KMS-11 (cell line): ENCODE measurements at regions not wholly inside any gene's neighbourhood (a gene's known extent, or its start where the extent isn't known, plus 50 kb on each side); places are given as distances from the start of the nearest gene placed in this dataset.

Source experiments
- H2AFZ ChIP-seq: fragments of 200-600 bp; sonication (generic); 2 replicates; pipeline ENCODE4 v1.6.1; 2016; ENCODE audit warnings: antibody characterized with exemption, mixed run types, low read depth
- H3K27ac ChIP-seq: fragments of 200-600 bp; sonication (generic); 2 replicates; pipeline ENCODE4 v1.6.1; 2016; ENCODE audit warnings: mild to moderate bottlenecking, mixed run types
- H3K27me3 ChIP-seq: fragments of 200-600 bp; sonication (generic); 2 replicates; pipeline ENCODE4 v1.6.1; 2017; ENCODE audit warnings: mild to moderate bottlenecking, low read depth, mixed run types, moderate library complexity; ENCODE audit not compliant: insufficient read depth
- H3K36me3 ChIP-seq: fragments of 200-600 bp; sonication (generic); 2 replicates; pipeline ENCODE4 v1.6.1; 2017; ENCODE audit warnings: mild to moderate bottlenecking, mixed run types; ENCODE audit not compliant: insufficient read depth
- H3K4me1 ChIP-seq: fragments of 200-600 bp; sonication (generic); 2 replicates; pipeline ENCODE4 v1.6.1; 2016; ENCODE audit warnings: mild to moderate bottlenecking, low read depth, mixed run types; ENCODE audit not compliant: poor library complexity, severe bottlenecking
- H3K4me2 ChIP-seq: fragments of 200-600 bp; sonication (generic); 2 replicates; pipeline ENCODE4 v1.7.0; 2016; ENCODE audit warnings: mild to moderate bottlenecking, mixed run types
- H3K4me3 ChIP-seq: fragments of 200-600 bp; sonication (generic); IDR thresholded peaks from 2 replicates; pipeline ENCODE4 v1.6.1; 2017; ENCODE audit warnings: low read depth, low read length, mixed read lengths; ENCODE audit not compliant: insufficient read depth
- H3K79me2 ChIP-seq: fragments of 200-600 bp; sonication (generic); 2 replicates; pipeline ENCODE4 v1.6.1; 2016; ENCODE audit warnings: low read depth, mixed run types; ENCODE audit not compliant: insufficient read depth
- H3K9ac ChIP-seq: fragments of 200-600 bp; sonication (generic); 2 replicates; pipeline ENCODE4 v1.6.1; 2016; ENCODE audit warnings: mild to moderate bottlenecking, mixed run types
- H4K20me1 ChIP-seq: fragments of 200-600 bp; sonication (generic); 2 replicates; pipeline ENCODE4 v1.6.1; 2016; ENCODE audit warnings: mild to moderate bottlenecking, mixed run types; ENCODE audit not compliant: insufficient read depth
- CTCF ChIP-seq: fragments of 200-600 bp; sonication (generic); conservative IDR thresholded peaks from 2 replicates; pipeline ENCODE4 v1.6.1; 2017; ENCODE audit warnings: low read depth, mild to moderate bottlenecking, antibody characterized with exemption, low read length, moderate library complexity, mixed read lengths

DNA sequence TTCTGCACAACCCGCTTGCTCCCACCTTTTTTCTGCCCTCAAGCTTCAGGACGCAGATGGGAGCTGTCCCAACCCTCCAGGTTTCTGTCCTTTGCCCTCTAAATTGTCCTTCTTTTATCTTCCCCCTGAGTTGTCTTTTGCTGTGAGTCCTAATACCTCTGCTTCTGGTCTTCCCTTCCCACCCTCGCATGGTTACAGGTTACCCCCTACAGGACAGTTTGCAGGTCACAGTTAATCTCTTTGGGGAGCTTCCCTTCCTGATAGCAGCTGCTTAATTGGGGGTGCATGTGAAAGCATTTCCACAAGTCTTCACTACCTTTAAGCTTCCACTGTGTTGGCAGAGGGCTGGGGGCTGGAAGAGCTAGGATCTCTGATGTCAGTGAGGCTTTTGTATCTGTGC is 121.5 kb upstream of the CXCL12 start:
- Histone ChIP-seq H3K27me3 (no peaks in the 10 kb centered on the region), H3K4me3 (no peak overlapping the region), H3K79me2 (no peaks in the 10 kb centered on the region), H3K27ac (no peak overlapping the region), H3K9ac (no peak overlapping the region), H3K4me2 (no peak overlapping the region), H2AFZ (no peak overlapping the region), H3K4me1 (no peaks in the 10 kb centered on the region), H3K36me3 (no peaks in the 10 kb centered on the region), H4K20me1 (no peaks in the 10 kb centered on the region)
- no peak for TF ChIP-seq CTCF

GRCh38 chr10:44510379-44511115 is 125.7 kb upstream of the CXCL12 start:
- H3K4me1 ChIP-seq = no peaks in the 10 kb centered on the region
- no peak overlapping the region for H3K4me2 ChIP-seq
- H3K27me3 ChIP-seq = no peaks in the 10 kb centered on the region
- no peak overlapping the region for H3K27ac ChIP-seq
- H2AFZ ChIP-seq = no peak overlapping the region
- no peaks in the 10 kb centered on the region for H4K20me1 ChIP-seq
- H3K4me3 ChIP-seq = no peak overlapping the region
- no peaks in the 10 kb centered on the region for H3K79me2 ChIP-seq
- no peaks in the 10 kb centered on the region for H3K36me3 ChIP-seq
- TF ChIP-seq CTCF = no peak
- H3K9ac ChIP-seq = no peak overlapping the region

DNA sequence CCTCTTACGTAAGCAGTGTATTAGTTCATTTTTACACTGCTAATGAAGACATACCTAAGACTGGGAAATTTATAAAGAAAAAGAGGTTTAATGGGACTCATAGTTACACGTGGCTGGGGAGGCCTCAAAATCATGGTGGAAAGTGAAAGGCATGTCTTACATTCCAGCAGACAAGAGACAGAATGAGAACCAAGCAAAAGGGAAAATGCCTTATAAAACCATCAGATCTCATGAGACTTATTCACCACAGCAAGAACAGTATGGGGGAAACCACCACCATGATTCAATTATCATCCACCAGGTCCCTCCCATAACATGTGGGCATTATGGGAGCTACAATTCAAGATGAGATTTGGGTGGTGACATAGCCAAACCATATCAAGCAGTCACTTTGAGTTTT is 126.3 kb upstream of the CXCL12 start:
- no peak for TF ChIP-seq CTCF

DNA sequence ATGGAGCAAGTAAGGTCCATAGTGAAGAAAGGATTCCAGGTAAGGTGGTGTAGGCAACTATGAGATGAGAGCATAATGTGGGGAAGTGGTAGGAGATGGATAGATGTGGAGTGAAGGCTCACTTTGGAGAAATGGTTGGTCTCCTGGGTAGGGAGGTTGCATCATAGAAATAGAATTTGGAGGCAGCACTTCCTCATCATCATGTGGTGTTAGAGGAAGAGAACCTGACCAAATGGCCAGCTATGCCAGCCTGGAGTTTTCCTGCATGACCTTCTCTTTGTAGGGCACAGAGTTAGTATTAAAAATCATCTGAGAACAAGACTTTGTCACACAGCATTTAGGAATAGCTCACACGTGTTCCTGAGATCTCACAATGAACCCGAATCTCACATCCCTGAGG is 126.7 kb upstream of the CXCL12 start:
- H3K4me1 ChIP-seq = no peaks in the 10 kb centered on the region
- no peaks in the 10 kb centered on the region for H3K27me3 ChIP-seq
- H3K4me3 ChIP-seq = no peak overlapping the region
- no peak overlapping the region for H2AFZ ChIP-seq
- TF ChIP-seq CTCF = no peak
- H3K9ac ChIP-seq = no peak overlapping the region
- H3K36me3 ChIP-seq = no peaks in the 10 kb centered on the region
- H3K27ac ChIP-seq = no peak overlapping the region
- H4K20me1 ChIP-seq = no peaks in the 10 kb centered on the region
- H3K4me2 ChIP-seq = no peak overlapping the region
- H3K79me2 ChIP-seq = no peaks in the 10 kb centered on the region

More for the DNA sequence above, 126.3 kb upstream of the CXCL12 start:
- H3K4me3 ChIP-seq = no peak overlapping the region
- H3K27ac ChIP-seq = no peak overlapping the region
- no peak overlapping the region for H3K9ac ChIP-seq
- H3K4me1 ChIP-seq = no peaks in the 10 kb centered on the region
- H3K79me2 ChIP-seq = no peaks in the 10 kb centered on the region
- H4K20me1 ChIP-seq = no peaks in the 10 kb centered on the region
- no peaks in the 10 kb centered on the region for H3K36me3 ChIP-seq
- H3K27me3 ChIP-seq = no peaks in the 10 kb centered on the region
- no peak overlapping the region for H2AFZ ChIP-seq
- H3K4me2 ChIP-seq = no peak overlapping the region
